NCI-H2081 (cell line): ENCODE measurements at regions not wholly inside any gene's neighbourhood (a gene's known extent, or its start where the extent isn't known, plus 50 kb on each side); places are given as distances from the start of the nearest gene placed in this dataset.
"Not testable (repeated sequence)": the region's sequence is repeated elsewhere in the genome, so short reads cannot be mapped to it uniquely, and the experiment has no call there.

Source experiments
- DNase-seq, 2 experiments: peaks; one replicate each; lab custom pipeline; 2025; lab: John Stamatoyannopoulos, UW

DNA sequence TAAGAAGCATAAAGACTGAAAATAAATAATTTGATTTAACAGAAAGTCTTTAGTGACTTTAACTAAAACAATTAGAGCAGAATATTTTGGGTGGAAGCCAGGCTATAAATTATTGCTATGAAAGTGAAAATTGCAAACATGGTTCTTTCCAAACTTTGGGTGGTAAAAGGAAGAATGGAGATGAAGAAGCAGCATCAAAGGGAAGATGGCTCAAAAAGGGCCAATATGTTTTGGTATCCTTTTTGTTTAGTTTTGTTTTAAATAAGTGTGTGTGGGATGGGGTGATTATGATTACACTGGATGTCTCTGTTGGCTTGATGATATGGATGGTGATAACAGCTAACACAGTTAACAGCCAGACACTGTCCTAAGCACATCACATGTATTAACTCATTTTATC is 153.7 kb downstream of the CYB561 start:
- no peak for DNase-seq

- no peak for DNase-seq
Observed at GRCh38 chr17:63293323-63294075, 152.6 kb downstream of the CYB561 start.

DNA sequence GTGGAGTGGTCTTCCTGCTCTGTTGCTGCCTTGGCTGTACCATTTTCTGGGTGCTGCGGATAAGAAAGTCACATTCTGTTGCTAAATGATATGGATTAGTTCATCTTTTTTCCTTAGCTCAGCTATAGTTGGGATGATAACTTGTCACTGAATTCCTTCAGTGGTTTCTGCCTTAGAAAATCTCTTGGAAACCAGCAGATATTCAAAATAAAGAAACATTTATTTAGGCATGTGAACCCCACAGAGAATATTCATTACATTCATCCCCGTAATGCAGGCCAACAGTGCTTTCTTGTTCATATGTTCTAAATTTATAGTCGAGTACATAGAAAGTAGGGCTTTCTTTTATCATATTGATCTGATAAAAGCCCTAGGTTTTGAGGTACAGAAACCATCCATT is 151.3 kb downstream of the CYB561 start:
- no peak for DNase-seq

DNA sequence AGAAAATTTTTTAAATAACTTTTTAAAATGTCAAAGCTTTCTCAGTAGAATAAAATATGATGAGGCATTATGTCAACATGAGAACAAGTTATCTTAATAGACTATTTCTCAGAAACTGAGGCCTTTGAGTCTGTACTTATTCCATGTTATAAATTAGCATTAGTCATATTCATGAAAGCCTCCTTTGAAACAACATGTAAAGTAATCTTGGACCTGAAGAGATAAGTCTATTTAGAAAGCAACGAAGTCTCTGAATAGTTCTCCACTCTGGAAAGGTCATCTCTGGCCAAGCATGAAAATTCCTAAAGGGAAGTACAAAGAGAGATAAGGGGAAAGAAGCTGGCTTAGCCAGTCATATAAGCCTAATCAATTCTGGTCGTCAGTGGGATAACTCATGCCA is 150.8 kb downstream of the CYB561 start:
- no peak for DNase-seq

- DNase-seq, result no peak
Observed at GRCh38 chr17:63295839-63296590, 150.1 kb downstream of the CYB561 start.

- not testable (repeated sequence) for DNase-seq
Observed at GRCh38 chr17:63298916-63299315, 147.2 kb downstream of the CYB561 start.

DNA sequence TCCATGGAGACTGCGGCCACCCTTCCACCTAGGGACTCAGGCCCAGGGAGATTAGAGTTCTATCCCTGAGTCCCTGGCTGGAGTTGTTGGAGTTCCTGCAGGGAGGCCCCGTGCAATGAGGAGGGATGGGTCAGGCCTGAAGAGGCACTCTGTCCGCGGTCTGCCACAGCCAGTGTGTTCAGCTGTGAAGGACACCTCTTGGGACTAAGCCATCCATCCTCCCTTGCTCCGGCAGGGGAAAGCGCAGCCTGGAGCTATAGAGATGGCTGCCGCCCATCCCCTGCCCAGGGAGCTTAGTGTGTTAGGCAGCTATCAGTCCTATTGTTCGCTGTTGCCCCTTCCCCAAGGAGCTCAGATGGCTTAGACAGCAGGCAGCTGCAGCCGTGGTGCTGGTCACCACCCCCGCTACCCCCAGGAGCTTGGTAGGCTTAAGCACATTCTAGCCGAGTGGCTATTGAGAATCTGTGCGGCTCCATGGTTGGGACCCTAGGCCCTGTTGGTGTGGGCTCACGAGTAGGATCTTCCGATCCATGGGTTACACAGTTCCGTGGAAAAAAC is 141.3 kb downstream of the CYB561 start:
- DNase-seq, result no peak

DNA sequence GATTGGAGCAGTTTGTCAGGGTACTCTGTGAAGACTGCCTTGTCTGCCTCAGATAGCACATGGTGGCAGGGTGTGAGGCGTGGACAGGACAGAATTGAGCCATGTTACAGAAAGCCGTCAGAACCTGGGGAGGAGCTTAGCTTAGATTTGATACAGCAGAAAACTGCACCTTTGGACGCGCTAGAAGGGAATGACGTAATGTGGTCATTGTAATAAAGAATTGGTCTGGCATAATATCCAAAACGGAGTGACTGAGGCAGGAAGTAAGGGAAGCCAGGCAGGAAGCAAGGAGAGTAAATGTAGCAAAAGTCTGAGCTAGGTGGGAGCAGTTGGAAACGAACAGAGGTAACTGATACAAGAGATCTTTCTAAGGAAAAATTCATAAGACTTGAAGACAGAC is 140.2 kb downstream of the CYB561 start:
- DNase-seq, result no peak

- DNase-seq, result no peak
Observed at GRCh38 chr17:63306855-63307254, 139.3 kb downstream of the CYB561 start.

DNA sequence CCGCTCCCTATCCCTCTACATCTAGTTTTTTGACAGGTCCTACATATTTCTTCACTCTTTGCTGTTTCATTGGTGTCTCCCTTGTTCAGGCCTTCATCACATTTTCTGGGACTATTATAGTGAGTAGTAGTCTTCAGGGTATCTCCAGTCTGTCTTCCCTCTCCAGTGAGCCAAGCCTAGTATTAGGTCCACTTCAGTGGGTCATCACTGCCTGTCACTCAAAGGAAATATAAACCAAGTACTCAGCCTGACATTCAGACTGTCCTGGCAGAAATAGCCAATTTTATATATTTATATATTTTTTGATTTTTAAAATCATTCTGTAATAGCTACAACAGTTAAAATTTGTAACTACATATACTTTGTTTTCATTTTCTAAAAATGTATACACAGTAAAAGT is 137.8 kb downstream of the CYB561 start:
- DNase-seq, result no peak

GRCh38 chr17:63309021-63309420 is 137.1 kb downstream of the CYB561 start:
- DNase-seq, result no peak

- DNase-seq, result no peak
Observed at GRCh38 chr17:63311416-63311937, 134.6 kb downstream of the CYB561 start.

GRCh38 chr17:63314761-63315160 is 131.3 kb downstream of the CYB561 start:
- no peak for DNase-seq

- no peak for DNase-seq
Observed at GRCh38 chr17:63316100-63316499, 130.0 kb downstream of the CYB561 start.

DNA sequence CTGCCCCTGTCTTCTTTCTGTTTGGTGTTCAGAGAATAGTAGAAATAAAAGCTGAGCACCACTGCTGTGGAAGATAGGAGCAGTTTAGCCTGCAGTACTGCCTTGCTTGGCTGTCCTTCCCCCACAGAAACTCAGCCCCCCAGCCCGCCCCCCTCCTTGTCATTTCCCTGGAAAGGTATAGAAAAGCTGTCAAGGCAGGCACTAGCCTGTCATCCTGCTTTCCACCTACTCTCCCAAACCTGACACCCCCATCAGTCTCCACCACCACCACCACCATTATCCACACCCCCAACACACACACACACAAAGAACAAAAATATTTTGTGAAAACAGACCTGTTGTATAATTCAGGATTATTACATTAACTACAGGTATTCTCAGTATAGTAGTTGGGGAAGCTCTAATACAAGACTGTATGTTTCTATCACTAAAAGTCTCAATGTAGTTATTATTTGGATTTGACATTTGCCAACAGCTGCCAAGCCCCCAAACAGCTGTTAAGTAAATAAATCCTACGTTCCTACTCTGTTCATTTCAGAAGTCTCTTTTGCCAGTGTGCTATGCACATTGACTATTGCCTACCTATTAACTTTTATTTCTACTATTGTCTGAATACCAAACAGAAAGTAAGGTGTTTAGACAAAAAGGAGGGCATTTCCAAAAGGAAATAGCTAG is 128.8 kb downstream of the CYB561 start:
- DNase-seq, result no peak

- DNase-seq, result no peak
Observed at GRCh38 chr17:63325808-63326207, 120.3 kb downstream of the CYB561 start.

DNA sequence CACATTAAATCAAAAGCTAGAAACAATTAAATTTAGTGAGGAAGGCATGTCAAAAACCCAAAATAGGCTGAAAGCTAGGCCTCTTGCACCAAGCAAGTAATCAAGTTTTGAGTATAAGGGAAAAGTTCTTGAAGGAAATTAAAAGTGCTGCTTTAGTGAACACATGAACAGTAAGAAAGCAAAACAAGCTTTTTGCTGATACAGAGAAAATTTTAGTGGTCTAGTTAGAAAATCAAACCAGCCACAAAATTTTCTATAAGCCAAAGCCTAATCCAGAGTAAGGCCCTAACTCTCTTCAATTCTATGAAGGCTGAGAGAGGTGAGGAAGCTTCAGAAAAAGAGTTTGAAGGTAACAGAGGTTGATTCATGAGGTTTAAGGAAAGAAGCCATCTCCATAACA is 116.2 kb downstream of the CYB561 start:
- DNase-seq, result no peak

DNA sequence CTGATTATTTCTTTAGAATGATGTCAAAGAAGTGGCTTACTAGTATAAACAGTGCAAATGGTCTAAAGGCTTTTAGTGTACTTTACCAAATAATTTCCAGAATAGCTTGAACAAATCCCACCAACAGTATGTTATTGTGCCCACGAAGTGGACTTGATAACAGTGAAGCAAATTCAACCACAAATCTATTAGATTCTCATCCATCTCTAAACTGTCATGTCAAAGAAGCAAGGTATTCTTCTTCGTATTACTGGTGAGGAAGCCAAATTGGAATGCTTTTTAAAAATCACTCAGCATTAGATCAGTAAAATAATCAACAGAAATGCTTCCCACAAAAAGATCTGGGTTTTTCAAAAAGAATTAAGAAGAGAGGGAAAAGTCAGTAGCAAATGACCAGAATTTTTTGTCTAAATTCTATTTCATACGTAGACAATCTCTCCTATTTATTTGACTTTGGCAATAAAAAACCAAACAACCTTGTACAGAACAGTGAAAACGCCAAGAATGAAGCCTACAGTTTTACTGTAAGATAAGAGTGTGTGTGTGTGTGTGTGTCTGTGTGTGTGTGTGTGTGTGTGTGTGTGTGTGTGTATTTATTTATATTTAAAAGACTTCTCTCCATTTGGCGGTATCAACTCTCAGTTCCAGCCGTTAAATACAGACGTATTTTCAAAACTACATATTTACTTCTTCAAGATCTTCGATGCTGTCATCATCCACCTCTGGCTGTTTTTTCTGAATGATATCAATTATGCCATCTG is 114.6 kb downstream of the CYB561 start:
- DNase-seq, result no peak

DNA sequence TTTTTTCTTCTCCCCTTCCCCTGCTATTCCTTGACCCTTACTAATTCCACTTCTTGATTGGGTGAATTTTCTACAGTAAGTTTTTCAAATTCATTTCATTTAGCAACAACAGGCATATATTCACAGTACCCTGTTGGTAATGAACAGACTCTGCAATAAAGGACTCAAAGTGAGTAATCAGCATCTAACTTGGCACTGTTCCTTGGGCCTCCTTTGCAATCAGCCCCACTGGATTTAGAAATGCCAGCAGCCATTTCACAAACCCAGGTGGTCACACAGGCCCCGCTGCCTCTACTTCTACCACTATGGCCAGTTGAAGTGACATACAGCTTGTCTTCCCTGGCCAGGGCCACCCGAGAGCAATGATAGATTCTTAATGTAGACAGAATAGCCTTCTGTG is 113.8 kb downstream of the CYB561 start:
- no peak for DNase-seq

GRCh38 chr17:63333869-63334268 is 112.2 kb downstream of the CYB561 start:
- DNase-seq, result no peak

GRCh38 chr17:63335831-63336230 is 110.3 kb downstream of the CYB561 start:
- no peak for DNase-seq

GRCh38 chr17:63337579-63337978 is 108.5 kb downstream of the CYB561 start:
- no peak for DNase-seq
